AG10803 (cell line): ENCODE measurements at regions not wholly inside any gene's neighbourhood (a gene's known extent, or its start where the extent isn't known, plus 50 kb on each side); places are given as distances from the start of the nearest gene placed in this dataset.

Experiments
- DNase-seq: peaks from one replicate; pipeline ENCODE4 v3.0.0; 2010; ENCODE audit warnings: low read depth
- H3K4me3 ChIP-seq: 2 replicates; pipeline ENCODE4 v1.5.1; 2011; ENCODE audit warnings: mild to moderate bottlenecking, low read length, control low read depth
- CTCF ChIP-seq: conservative IDR thresholded peaks from 2 replicates; pipeline ENCODE4 v1.5.1; 2011; ENCODE audit warnings: mild to moderate bottlenecking, low read length, control low read depth, inconsistent platforms

GRCh38 chr4:4627906-4628305 is 86.1 kb upstream of the STX18 start:
- no peak for DNase-seq
- no peak for TF ChIP-seq CTCF
- no peak overlapping the region for H3K4me3 ChIP-seq

- no peak overlapping the region for H3K4me3 ChIP-seq
- no peak for DNase-seq
- no peak for TF ChIP-seq CTCF
Measured at GRCh38 chr4:4627111-4627510, 85.3 kb upstream of the STX18 start.

DNA sequence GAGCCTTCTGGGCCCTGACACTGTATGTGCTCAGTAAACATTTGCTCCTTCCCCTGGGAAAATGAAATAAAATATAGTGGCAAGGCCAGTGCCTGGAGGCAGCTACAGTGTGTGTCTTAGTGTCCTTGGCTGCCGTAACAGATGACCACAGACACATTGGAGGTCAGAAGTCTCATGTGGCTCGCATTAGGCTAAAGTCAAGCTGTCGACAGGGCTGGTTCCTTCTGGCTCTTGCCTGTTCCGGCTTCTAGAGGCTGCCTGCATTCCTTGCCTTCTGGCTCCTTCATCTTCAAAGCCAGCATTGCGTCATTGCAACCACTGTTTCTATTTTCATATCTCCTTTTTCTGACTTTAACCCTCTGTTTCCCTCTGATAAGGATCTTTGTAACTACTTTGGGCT is 83.6 kb upstream of the STX18 start:
- no peak for TF ChIP-seq CTCF

DNA sequence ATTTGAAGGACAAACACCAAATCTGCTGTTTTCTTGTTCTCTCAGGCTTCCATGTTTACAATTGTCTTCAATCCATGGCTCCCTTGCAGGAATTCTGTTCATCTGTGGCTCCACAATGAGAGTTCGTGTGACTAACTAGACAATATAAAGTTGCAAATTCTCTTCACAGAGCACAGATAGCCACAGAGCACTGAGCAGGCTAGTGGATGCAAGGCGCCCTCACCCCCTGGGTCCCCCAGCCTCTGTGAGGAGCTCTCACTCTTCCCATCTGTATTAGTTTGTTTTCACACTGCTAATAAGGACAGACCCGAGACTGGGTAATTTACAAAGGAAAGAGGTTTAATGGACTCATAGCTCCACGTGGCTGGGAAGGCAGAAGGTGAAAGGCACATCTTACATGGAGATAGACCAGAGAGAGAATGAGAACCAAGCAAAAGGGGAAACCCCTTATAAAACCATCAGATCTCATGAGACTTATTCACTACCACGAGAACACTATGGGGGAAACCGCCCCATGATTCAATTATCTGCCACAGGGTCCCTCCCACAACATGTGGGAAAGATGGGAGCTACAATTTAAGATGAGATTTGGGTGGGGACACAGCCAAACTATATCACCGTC is 82.5 kb upstream of the STX18 start:
- no peak for DNase-seq
- TF ChIP-seq CTCF, result no peak
- H3K4me3 ChIP-seq, result no peak overlapping the region

More for the DNA sequence above, 83.6 kb upstream of the STX18 start:
- DNase-seq, result peak; percentile 95
- H3K4me3 ChIP-seq, result no peak overlapping the region

DNA sequence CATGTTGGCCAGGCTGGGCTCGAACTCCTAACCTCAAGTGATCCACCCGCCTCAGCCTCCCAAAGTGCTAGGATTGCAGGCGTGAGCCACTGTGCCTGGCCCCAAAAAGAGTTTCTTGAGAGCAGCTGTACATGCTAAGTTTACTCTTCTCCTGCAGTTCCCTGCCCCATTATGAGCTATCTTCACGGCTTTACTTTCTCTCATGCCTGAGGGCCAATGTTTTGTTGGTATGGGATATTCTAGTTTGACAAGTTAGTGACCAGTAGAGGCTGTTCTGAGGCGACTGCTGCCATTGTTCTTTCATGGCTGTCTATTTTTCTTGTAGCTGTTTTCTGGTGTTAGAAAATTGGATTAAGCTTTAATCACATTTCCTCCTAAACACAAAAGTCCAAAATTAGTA is 78.0 kb upstream of the STX18 start:
- H3K4me3 ChIP-seq, result no peak overlapping the region
- DNase-seq, result no peak
- no peak for TF ChIP-seq CTCF

- no peak for DNase-seq
- H3K4me3 ChIP-seq, result no peak overlapping the region
- TF ChIP-seq CTCF, result no peak
Measured at GRCh38 chr4:4618847-4619246, 77.0 kb upstream of the STX18 start.

DNA sequence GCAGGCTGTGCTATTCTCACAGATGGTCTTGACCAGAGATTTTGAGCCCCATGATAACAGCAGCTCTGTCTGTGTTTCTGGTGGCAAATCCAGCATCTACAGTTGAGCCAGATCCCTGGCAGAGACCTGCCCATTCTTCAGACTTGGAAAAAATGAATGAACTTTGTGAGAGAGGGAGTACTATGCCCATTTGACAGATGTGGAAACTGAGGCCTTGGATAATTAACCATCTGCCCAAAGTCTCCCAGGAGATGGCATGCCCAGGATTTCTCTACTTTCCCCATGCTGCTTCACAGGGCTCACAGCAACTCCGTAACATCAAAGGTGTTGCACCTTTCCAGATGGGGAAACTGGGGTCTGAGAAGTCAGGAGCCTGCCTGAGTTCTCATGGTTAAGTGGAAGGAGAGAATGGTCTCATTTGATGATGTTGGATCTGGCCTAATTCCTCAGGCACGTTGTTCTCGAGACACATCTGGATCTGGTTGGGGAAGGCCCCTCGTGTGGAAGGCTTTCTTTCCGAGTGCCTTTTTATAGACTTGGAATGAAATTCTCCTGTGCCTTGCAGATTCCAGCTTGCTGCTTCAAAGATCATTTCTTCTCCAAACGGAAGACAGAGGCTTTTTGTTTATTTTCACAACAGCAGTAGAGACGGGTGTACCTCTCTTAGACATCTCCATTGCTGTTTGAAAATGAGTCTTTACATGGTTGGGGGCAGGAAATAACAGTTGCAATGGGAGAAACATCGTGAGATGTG is 73.3 kb upstream of the STX18 start:
- H3K4me3 ChIP-seq, result no peak overlapping the region
- no peak for TF ChIP-seq CTCF
- DNase-seq, result peak; percentile 93
